GM18867 (cell line): ENCODE measurements at regions not wholly inside any gene's neighbourhood (a gene's known extent, or its start where the extent isn't known, plus 50 kb on each side); places are given as distances from the start of the nearest gene placed in this dataset.
"Not testable (repeated sequence)": the region's sequence is repeated elsewhere in the genome, so short reads cannot be mapped to it uniquely, and the experiment has no call there.

Experiments used
- ATAC-seq: cut with Tn5 transposase; IDR thresholded peaks from one replicate; pipeline ENCODE4 v1.9.1; 2021; ENCODE audit warnings: mild to moderate bottlenecking, moderate library complexity; ENCODE audit not compliant: unreplicated experiment

- peak; percentile 74 for ATAC-seq
Observed at GRCh38 chr4:154164931-154165839, 326.4 kb downstream of the DCHS2 start.

- no peak for ATAC-seq
Observed at GRCh38 chr4:154160519-154161301, 330.9 kb downstream of the DCHS2 start.

- no peak for ATAC-seq
Observed at GRCh38 chr4:154158361-154159155, 333.0 kb downstream of the DCHS2 start.

- no peak for ATAC-seq
Observed at GRCh38 chr4:154152546-154152945, 339.1 kb downstream of the DCHS2 start.

GRCh38 chr4:154149236-154149635, 342.4 kb downstream of the DCHS2 start:
- ATAC-seq = not testable (repeated sequence)

- ATAC-seq = no peak
Observed at GRCh38 chr4:154143720-154144119, 347.9 kb downstream of the DCHS2 start.

GRCh38 chr4:154142664-154143063, 348.9 kb downstream of the DCHS2 start:
- no peak for ATAC-seq

GRCh38 chr4:154140869-154141268, 350.7 kb downstream of the DCHS2 start:
- no peak for ATAC-seq

GRCh38 chr4:154137320-154137905, 348.5 kb upstream of the SFRP2 start:
- ATAC-seq = no peak

GRCh38 chr4:154135576-154135975, 346.7 kb upstream of the SFRP2 start:
- ATAC-seq = no peak

GRCh38 chr4:154132406-154132805, 343.5 kb upstream of the SFRP2 start:
- no peak for ATAC-seq

- no peak for ATAC-seq
Observed at GRCh38 chr4:154126276-154126675, 337.4 kb upstream of the SFRP2 start.

- no peak for ATAC-seq
Observed at GRCh38 chr4:154125340-154125739, 336.5 kb upstream of the SFRP2 start.

- ATAC-seq = no peak
Observed at GRCh38 chr4:154124539-154125255, 335.8 kb upstream of the SFRP2 start.

- ATAC-seq = no peak
Observed at GRCh38 chr4:154123897-154124296, 335.0 kb upstream of the SFRP2 start.

- no peak for ATAC-seq
Observed at GRCh38 chr4:154120690-154121345, 331.9 kb upstream of the SFRP2 start.

- no peak for ATAC-seq
Observed at GRCh38 chr4:154120006-154120676, 331.3 kb upstream of the SFRP2 start.

GRCh38 chr4:154119317-154119716, 330.4 kb upstream of the SFRP2 start:
- no peak for ATAC-seq

- ATAC-seq = not testable (repeated sequence)
Observed at GRCh38 chr4:154117726-154118125, 328.8 kb upstream of the SFRP2 start.
